IPS-18a (cell line): ENCODE measurements at regions not wholly inside any gene's neighbourhood (a gene's known extent, or its start where the extent isn't known, plus 50 kb on each side); places are given as distances from the start of the nearest gene placed in this dataset.

Source experiments
- H3K27ac ChIP-seq: one replicate; pipeline ENCODE4 v1.5.1; 2013; ENCODE audit warnings: low read length
- H3K27me3 ChIP-seq: one replicate; pipeline ENCODE4 v1.6.1; 2013; ENCODE audit warnings: mild to moderate bottlenecking, low read length; ENCODE audit not compliant: control insufficient read depth, insufficient read depth
- H3K36me3 ChIP-seq: one replicate; pipeline ENCODE4 v1.6.1; 2013; ENCODE audit warnings: low read depth, low read length; ENCODE audit not compliant: control insufficient read depth
- H3K4me1 ChIP-seq: one replicate; pipeline ENCODE4 v1.6.1; 2013; ENCODE audit warnings: low read depth, low read length; ENCODE audit not compliant: control insufficient read depth
- H3K4me3 ChIP-seq: one replicate; pipeline ENCODE4 v1.5.1; 2013; ENCODE audit warnings: low read length
- H3K9ac ChIP-seq: one replicate; pipeline ENCODE4 v1.6.1; 2013; ENCODE audit warnings: mild to moderate bottlenecking, low read length, moderate library complexity
- H3K9me3 ChIP-seq: one replicate; pipeline ENCODE4 v1.6.1; 2013; ENCODE audit warnings: low read depth, low read length; ENCODE audit not compliant: control insufficient read depth

- Histone ChIP-seq H3K4me1 (no peaks in the 10 kb centered on the region), H3K9ac (no peak overlapping the region), H3K27ac (no peak overlapping the region), H3K36me3 (no peaks in the 10 kb centered on the region), H3K9me3 (no peaks in the 10 kb centered on the region), H3K27me3 (no peaks in the 10 kb centered on the region), H3K4me3 (no peak overlapping the region)
Measured at GRCh38 chr4:107304699-107305286, 268.7 kb upstream of the DKK2 start.

- Histone ChIP-seq H3K9me3 (peaks cover 4% of the 10 kb centered on the region), H3K9ac (no peak overlapping the region), H3K4me3 (no peak overlapping the region), H3K4me1 (no peaks in the 10 kb centered on the region), H3K27me3 (no peaks in the 10 kb centered on the region), H3K36me3 (no peaks in the 10 kb centered on the region), H3K27ac (no peak overlapping the region)
Measured at GRCh38 chr4:107299646-107300045, 263.5 kb upstream of the DKK2 start.

GRCh38 chr4:107292979-107293378, 256.9 kb upstream of the DKK2 start:
- no peak overlapping the region for H3K4me3 ChIP-seq

GRCh38 chr4:107283587-107284559, 247.8 kb upstream of the DKK2 start:
- Histone ChIP-seq H3K27ac (no peak overlapping the region), H3K9ac (no peak overlapping the region), H3K36me3 (no peaks in the 10 kb centered on the region), H3K27me3 (no peaks in the 10 kb centered on the region), H3K4me1 (no peaks in the 10 kb centered on the region), H3K9me3 (no peaks in the 10 kb centered on the region), H3K4me3 (no peak overlapping the region)

More at GRCh38 chr4:107292979-107293378, 256.9 kb upstream of the DKK2 start:
- Histone ChIP-seq H3K9ac (no peak overlapping the region), H3K36me3 (no peaks in the 10 kb centered on the region), H3K27ac (no peak overlapping the region), H3K4me1 (no peaks in the 10 kb centered on the region), H3K9me3 (peaks cover 10% of the 10 kb centered on the region), H3K27me3 (no peaks in the 10 kb centered on the region)

- Histone ChIP-seq H3K9me3 (no peaks in the 10 kb centered on the region), H3K27me3 (no peaks in the 10 kb centered on the region), H3K27ac (no peak overlapping the region), H3K4me3 (no peak overlapping the region), H3K9ac (no peak overlapping the region), H3K36me3 (no peaks in the 10 kb centered on the region), H3K4me1 (no peaks in the 10 kb centered on the region)
Measured at GRCh38 chr4:107279733-107280132, 243.6 kb upstream of the DKK2 start.

GRCh38 chr4:107278791-107279483, 242.8 kb upstream of the DKK2 start:
- Histone ChIP-seq H3K27me3 (no peaks in the 10 kb centered on the region), H3K36me3 (no peaks in the 10 kb centered on the region), H3K9ac (no peak overlapping the region), H3K9me3 (no peaks in the 10 kb centered on the region), H3K4me3 (no peak overlapping the region), H3K27ac (no peak overlapping the region), H3K4me1 (no peaks in the 10 kb centered on the region)

GRCh38 chr4:107276052-107276451, 239.9 kb upstream of the DKK2 start:
- H3K9me3 ChIP-seq, result no peaks in the 10 kb centered on the region
- no peak overlapping the region for H3K27ac ChIP-seq
- H3K27me3 ChIP-seq, result no peaks in the 10 kb centered on the region
- no peaks in the 10 kb centered on the region for H3K4me1 ChIP-seq
- no peak overlapping the region for H3K4me3 ChIP-seq
- no peak overlapping the region for H3K9ac ChIP-seq
- H3K36me3 ChIP-seq, result no peaks in the 10 kb centered on the region

GRCh38 chr4:107275225-107275624, 239.1 kb upstream of the DKK2 start:
- H3K36me3 ChIP-seq, result no peaks in the 10 kb centered on the region
- no peaks in the 10 kb centered on the region for H3K4me1 ChIP-seq
- no peak overlapping the region for H3K9ac ChIP-seq
- no peaks in the 10 kb centered on the region for H3K27me3 ChIP-seq
- H3K27ac ChIP-seq, result no peak overlapping the region
- H3K4me3 ChIP-seq, result no peak overlapping the region
- no peaks in the 10 kb centered on the region for H3K9me3 ChIP-seq

GRCh38 chr4:107270614-107271013, 234.5 kb upstream of the DKK2 start:
- Histone ChIP-seq H3K9ac (no peak overlapping the region), H3K36me3 (no peaks in the 10 kb centered on the region), H3K27ac (no peak overlapping the region), H3K27me3 (no peaks in the 10 kb centered on the region), H3K9me3 (no peaks in the 10 kb centered on the region), H3K4me3 (no peak overlapping the region), H3K4me1 (no peaks in the 10 kb centered on the region)

- Histone ChIP-seq H3K9ac (no peak overlapping the region), H3K4me1 (no peaks in the 10 kb centered on the region), H3K27me3 (no peaks in the 10 kb centered on the region), H3K4me3 (no peak overlapping the region), H3K27ac (no peak overlapping the region), H3K36me3 (no peaks in the 10 kb centered on the region), H3K9me3 (no peaks in the 10 kb centered on the region)
Measured at GRCh38 chr4:107269175-107269574, 233.1 kb upstream of the DKK2 start.

- Histone ChIP-seq H3K27me3 (no peaks in the 10 kb centered on the region), H3K9ac (no peak overlapping the region), H3K4me1 (no peaks in the 10 kb centered on the region), H3K9me3 (no peaks in the 10 kb centered on the region), H3K36me3 (no peaks in the 10 kb centered on the region), H3K4me3 (no peak overlapping the region), H3K27ac (no peak overlapping the region)
Measured at GRCh38 chr4:107265859-107266258, 229.7 kb upstream of the DKK2 start.
